Peyer's patch (tissue), 4 donors: ENCODE measurements at regions not wholly inside any gene's neighbourhood (a gene's known extent, or its start where the extent isn't known, plus 50 kb on each side); places are given as distances from the start of the nearest gene placed in this dataset.

Experiments
- CTCF ChIP-seq, 6 experiments: fragments of 450-650 bp in 4 of 6; fragments of 200-600 bp in 2 of 6; sonication (generic) in 1 of 6; IDR thresholded peaks; one replicate each; pipeline ENCODE4 v1.5.1; 2017 to 2019; ENCODE audit warnings: antibody characterized with exemption in 6 of 6, mild to moderate bottlenecking in 3 of 6, moderate library complexity in 1 of 6
- POLR2A ChIP-seq, 2 donors: fragments of 450-650 bp; IDR thresholded peaks; one replicate each; pipeline ENCODE4 v1.5.1; 2017; ENCODE audit warnings: antibody characterized with exemption in 2 of 2, mild to moderate bottlenecking in 2 of 2, moderate library complexity in 2 of 2

GRCh38 chr20:6277661-6278240 is 154.9 kb upstream of the FERMT1 start:
- no peak for TF ChIP-seq CTCF (IDR thresholded peaks at IDR 0.05)
- TF ChIP-seq POLR2A (IDR thresholded peaks at IDR 0.05), result no peak
